Ishikawa (cell line): ENCODE measurements at regions not wholly inside any gene's neighbourhood (a gene's known extent, or its start where the extent isn't known, plus 50 kb on each side); places are given as distances from the start of the nearest gene placed in this dataset.

Experiments used
- CEBPB ChIP-seq: IDR thresholded peaks from 2 replicates; pipeline ENCODE4 v1.6.1; 2012
- CREB1 ChIP-seq: IDR thresholded peaks from 2 replicates; pipeline ENCODE4 v1.6.1; 2012; ENCODE audit warnings: low read depth
- EGR1 ChIP-seq: IDR thresholded peaks from 2 replicates; pipeline ENCODE4 v1.6.1; 2012
- EP300 ChIP-seq: IDR thresholded peaks from 2 replicates; pipeline ENCODE4 v1.6.1; 2012; ENCODE audit warnings: borderline replicate concordance
- FOXM1 ChIP-seq: IDR thresholded peaks from 2 replicates; pipeline ENCODE4 v1.6.1; 2012; ENCODE audit warnings: low read depth, borderline replicate concordance
- MAX ChIP-seq: IDR thresholded peaks from 2 replicates; pipeline ENCODE4 v1.6.1; 2012
- NFIC ChIP-seq: IDR thresholded peaks from 2 replicates; pipeline ENCODE4 v1.6.1; 2012
- RAD21 ChIP-seq: IDR thresholded peaks from 2 replicates; pipeline ENCODE4 v1.6.1; 2012; ENCODE audit warnings: low read depth
- REST ChIP-seq: IDR thresholded peaks from 2 replicates; pipeline ENCODE4 v1.6.1; 2012; ENCODE audit warnings: low read depth, mild to moderate bottlenecking
- TAF1 ChIP-seq: IDR thresholded peaks from 2 replicates; pipeline ENCODE4 v1.6.1; 2012; ENCODE audit warnings: low read depth, mild to moderate bottlenecking
- TCF12 ChIP-seq: IDR thresholded peaks from 2 replicates; pipeline ENCODE4 v1.6.1; 2012; ENCODE audit warnings: low read depth
- TEAD4 ChIP-seq: IDR thresholded peaks from 2 replicates; pipeline ENCODE4 v1.6.1; 2012
- USF1 ChIP-seq: IDR thresholded peaks from 2 replicates; pipeline ENCODE4 v1.6.1; 2012
- ZBTB7A ChIP-seq: IDR thresholded peaks from 2 replicates; pipeline ENCODE4 v1.6.1; 2012; ENCODE audit warnings: low read depth

- TF ChIP-seq EP300 (no peak), CREB1 (no peak), MAX (no peak), ZBTB7A (no peak), TAF1 (no peak), TCF12 (no peak), RAD21 (no peak), USF1 (no peak), TEAD4 (no peak), CEBPB (no peak), FOXM1 (no peak), REST (no peak), NFIC (no peak), EGR1 (no peak)
Observed at GRCh38 chr11:97979741-97980140, 1041.0 kb upstream of the CNTN5 start.
